Heart left ventricle (tissue), 16 donors: ENCODE measurements at regions not wholly inside any gene's neighbourhood (a gene's known extent, or its start where the extent isn't known, plus 50 kb on each side); places are given as distances from the start of the nearest gene placed in this dataset.

Source experiments
- ATAC-seq, 4 donors: fragments of 200-7000 bp; cut with Tn5 transposase; one replicate each; pipeline ENCODE4 v1.9.1; 2020 to 2022; ENCODE audit warnings: moderate library complexity in 4 of 4, mild to moderate bottlenecking in 3 of 4, moderate number of reproducible peaks in 1 of 4
- DNase-seq, 5 donors: peaks; one replicate each; pipeline ENCODE4 v3.0.0-alpha.2; 2020
- H3K27ac ChIP-seq, 12 donors: fragments of 200-600 bp; sonication (generic) in 4 of 12; one replicate each; pipeline versions ENCODE4 v1.5.0 to v1.8.0; 2016 to 2022; ENCODE audit warnings: mild to moderate bottlenecking in 2 of 12
- H3K27me3 ChIP-seq, 9 donors: fragments of 200-600 bp; sonication (generic) in 2 of 9; one replicate each; pipeline versions ENCODE4 v1.5.1 to v1.8.0; 2016 to 2022; ENCODE audit warnings: mild to moderate bottlenecking in 3 of 9
- H3K36me3 ChIP-seq, 9 donors: fragments of 200-600 bp; sonication (generic) in 2 of 9; one replicate each; pipeline versions ENCODE4 v1.5.0 to v1.8.0; 2018 to 2022; ENCODE audit warnings: mild to moderate bottlenecking in 2 of 9
- H3K4me1 ChIP-seq, 12 donors: fragments of 200-600 bp; sonication (generic) in 4 of 12; one replicate each; pipeline versions ENCODE4 v1.5.0 to v1.8.0; 2016 to 2022; ENCODE audit warnings: mild to moderate bottlenecking in 3 of 12
- H3K4me3 ChIP-seq, 12 donors: fragments of 200-600 bp; sonication (generic) in 4 of 12; one replicate each; pipeline versions ENCODE4 v1.5.0 to v1.8.0; 2017 to 2022; ENCODE audit warnings: mild to moderate bottlenecking in 9 of 12, moderate library complexity in 4 of 12
- H3K9me3 ChIP-seq, 12 donors: fragments of 200-600 bp; sonication (generic) in 4 of 12; one replicate each; pipeline versions ENCODE4 v1.5.0 to v1.8.0; 2016 to 2022; ENCODE audit warnings: mild to moderate bottlenecking in 1 of 12
- CTCF ChIP-seq, 12 donors: fragments of 200-600 bp; sonication (generic) in 4 of 12; IDR thresholded peaks; one replicate each; pipeline versions ENCODE4 v1.5.0 to v1.8.0; 2018 to 2022; ENCODE audit warnings: antibody characterized with exemption in 12 of 12, mild to moderate bottlenecking in 5 of 12
- POLR2A ChIP-seq, 2 donors: fragments of 450-650 bp; IDR thresholded peaks; one replicate each; pipeline ENCODE4 v1.6.1; 2017; ENCODE audit warnings: antibody characterized with exemption in 2 of 2, mild to moderate bottlenecking in 2 of 2, moderate library complexity in 2 of 2
- WGBS, 4 donors: extraction: QIAGEN DNeasy Blood & Tissue Kit in 2 of 4; methylation state at CpG; one replicate each; pipeline versions ENCODE4 v1.1.5 to v1.1.7; 2013 to 2018; 5-methylcytosine and 5-hydroxymethylcytosine counted together
- intact Hi-C, 10 donors: fragments of 100-400 bp; cut with DNase I; formaldehyde crosslinking; loops; one replicate each; pipeline versions ENCODE4 v1.11.1 to v1.14.2; 2022
- donor health status: ischemic (EF 13 %, LVEDD 7.1; RV severe dilation, severe dysfunction).
- donor health status: healthy with polysubstance abuse.
- donor health status: DM: no; HTN: yes; CAD: no.
- donor health status: DM: no; HTN: no; CAD: no.
- donor health status: ischemic (EF 25% LVEDD 6.9; RV normal size, moderate dysfunction).
- donor health status: ischemic (EF 25% LVEDD 5.7; RV mildly dilated, moderate dysfunction).
- donor health status: healthy.
- donor health status: DM: yes; HTN: yes; CAD: no.
- donor health status: ischemic (EF 35%, LVEDD 5.7; RV mildly dilated, moderate dysfunction).
- donor health status: nonischemic (EF 11% LVEDD 7.7; RV severe dilation, severe dysfunction).
- donor health status: DM: yes; HTN: yes; CAD: no.
- donor health status: PGD.
- donor health status: ischemic (EF 29% LVEDD 5.4; RV normal size, mild dysfunction).
- donor health status: nonischemic (EF 23%, LVEDD 6.1; RV moderate dilation, normal function).

- intact Hi-C loops, result no loop called here
- H3K4me1 ChIP-seq, result no peaks in the 10 kb centered on the region
- no peak overlapping the region for H3K27ac ChIP-seq
- no peaks in the 10 kb centered on the region for H3K9me3 ChIP-seq
- TF ChIP-seq CTCF (IDR thresholded peaks at IDR 0.05), result no peak
- no peak for TF ChIP-seq POLR2A (IDR thresholded peaks at IDR 0.05)
- DNase-seq (no peak), ATAC-seq (no peak)
- WGBS, 4 donors, result 50 to 67% (median 61%) methylated on average over 1 of the region's 1 CpG
- H3K4me3 ChIP-seq, result no peak overlapping the region
- no peaks in the 10 kb centered on the region for H3K36me3 ChIP-seq
- no peaks in the 10 kb centered on the region for H3K27me3 ChIP-seq
Measured at GRCh38 chr18:60506190-60506589, 133.6 kb upstream of the MC4R start.

GRCh38 chr18:60506682-60507081, 134.1 kb upstream of the MC4R start:
- Histone ChIP-seq H3K36me3 (no peaks in the 10 kb centered on the region), H3K27ac (no peak overlapping the region), H3K4me1 (no peaks in the 10 kb centered on the region), H3K9me3 (no peaks in the 10 kb centered on the region), H3K27me3 (no peaks in the 10 kb centered on the region), H3K4me3 (no peak overlapping the region)
- WGBS, 4 donors, result 60 to 71% (median 66%) methylated on average over 4 of the region's 4 CpGs
- TF ChIP-seq POLR2A (IDR thresholded peaks at IDR 0.05), result no peak
- TF ChIP-seq CTCF (IDR thresholded peaks at IDR 0.05), result no peak
- intact Hi-C loops, result no loop called here
- no peak for DNase-seq
- no peak for ATAC-seq

GRCh38 chr18:60508108-60508507, 135.5 kb upstream of the MC4R start:
- Histone ChIP-seq H3K9me3 (no peaks in the 10 kb centered on the region), H3K4me3 (no peak overlapping the region), H3K27me3 (no peaks in the 10 kb centered on the region), H3K36me3 (no peaks in the 10 kb centered on the region), H3K4me1 (no peaks in the 10 kb centered on the region), H3K27ac (no peak overlapping the region)
- 64 to 74% (median 65%) methylated on average over 2 of the region's 2 CpGs for WGBS, 4 donors
- intact Hi-C loops, result no loop called here
- ATAC-seq, result no peak
- no peak for DNase-seq
- TF ChIP-seq CTCF (IDR thresholded peaks at IDR 0.05) (no peak), POLR2A (IDR thresholded peaks at IDR 0.05) (no peak)

GRCh38 chr18:60534538-60534937, 162.0 kb upstream of the MC4R start:
- Histone ChIP-seq H3K9me3 (no peaks in the 10 kb centered on the region), H3K27me3 (no peaks in the 10 kb centered on the region), H3K4me1 (no peaks in the 10 kb centered on the region), H3K4me3 (no peak overlapping the region), H3K36me3 (no peaks in the 10 kb centered on the region), H3K27ac (no peak overlapping the region)
- 88 to 95% (median 92%) methylated on average over 1 of the region's 1 CpG for WGBS, 4 donors
- DNase-seq (no peak), ATAC-seq (no peak)
- intact Hi-C loops, result no loop called here
- TF ChIP-seq POLR2A (IDR thresholded peaks at IDR 0.05), result no peak
- TF ChIP-seq CTCF (IDR thresholded peaks at IDR 0.05), result no peak
